ENCODE measurements at regions not wholly inside any gene's neighbourhood (a gene's known extent, or its start where the extent isn't known, plus 50 kb on each side); places are given as distances from the start of the nearest gene placed in this dataset.

GRCh38 chr16:35255186-35255803 lies 1795.9 kb downstream of the TP53TG3F start:
- Histone ChIP-seq H3K4me3 (no peak overlapping the region), H3K27me3 (replicated peaks; ENCODE audit: insufficient read depth) (no peaks in the 10 kb centered on the region), H3K4me1 (replicated peaks) (no peaks in the 10 kb centered on the region), H3K36me3 (no peaks in the 10 kb centered on the region), H3K9me3 (no peaks in the 10 kb centered on the region), H3K27ac (no peak overlapping the region)
- TF ChIP-seq, protein P1, sequence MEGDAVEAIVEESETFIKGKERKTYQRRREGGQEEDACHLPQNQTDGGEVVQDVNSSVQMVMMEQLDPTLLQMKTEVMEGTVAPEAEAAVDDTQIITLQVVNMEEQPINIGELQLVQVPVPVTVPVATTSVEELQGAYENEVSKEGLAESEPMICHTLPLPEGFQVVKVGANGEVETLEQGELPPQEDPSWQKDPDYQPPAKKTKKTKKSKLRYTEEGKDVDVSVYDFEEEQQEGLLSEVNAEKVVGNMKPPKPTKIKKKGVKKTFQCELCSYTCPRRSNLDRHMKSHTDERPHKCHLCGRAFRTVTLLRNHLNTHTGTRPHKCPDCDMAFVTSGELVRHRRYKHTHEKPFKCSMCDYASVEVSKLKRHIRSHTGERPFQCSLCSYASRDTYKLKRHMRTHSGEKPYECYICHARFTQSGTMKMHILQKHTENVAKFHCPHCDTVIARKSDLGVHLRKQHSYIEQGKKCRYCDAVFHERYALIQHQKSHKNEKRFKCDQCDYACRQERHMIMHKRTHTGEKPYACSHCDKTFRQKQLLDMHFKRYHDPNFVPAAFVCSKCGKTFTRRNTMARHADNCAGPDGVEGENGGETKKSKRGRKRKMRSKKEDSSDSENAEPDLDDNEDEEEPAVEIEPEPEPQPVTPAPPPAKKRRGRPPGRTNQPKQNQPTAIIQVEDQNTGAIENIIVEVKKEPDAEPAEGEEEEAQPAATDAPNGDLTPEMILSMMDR (IDR thresholded peaks at IDR 0.05): no peak
- no peak for TF ChIP-seq POLR2AphosphoS5 (IDR thresholded peaks at IDR 0.05)
- TF ChIP-seq POLR2A (IDR thresholded peaks at IDR 0.05): no peak
- intact Hi-C loops (cut with DNase I): no loop called here
- 55% methylated on average over 33 of the region's 33 CpGs for WGBS
- DNase-seq (ENCODE audit: low spot score): no peak

DNA sequence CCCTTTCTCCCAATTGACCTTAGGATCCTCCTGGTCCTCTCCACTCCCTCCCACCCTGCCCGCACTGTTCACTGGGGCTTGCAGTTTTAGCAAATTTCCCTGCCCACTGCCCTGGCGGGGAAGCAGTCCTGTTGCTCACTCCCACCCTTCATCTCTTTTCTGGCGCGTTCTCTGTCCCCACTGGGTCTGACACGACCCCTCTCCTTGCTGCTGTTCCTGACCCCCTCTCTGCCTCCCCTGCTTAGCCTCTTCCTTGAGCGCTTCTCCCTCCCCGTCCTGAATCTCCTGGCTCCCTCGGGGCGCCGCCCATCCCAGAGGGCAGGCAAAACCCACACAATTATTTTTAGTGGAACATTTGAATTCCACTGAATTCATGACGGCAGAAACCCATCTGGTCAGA lies 1796.4 kb downstream of the TP53TG3F start:
- no peaks in the 10 kb centered on the region for H3K4me1 ChIP-seq (replicated peaks)
- H3K9me3 ChIP-seq: no peaks in the 10 kb centered on the region
- H3K27me3 ChIP-seq (replicated peaks; ENCODE audit: insufficient read depth): no peaks in the 10 kb centered on the region
- intact Hi-C loops (cut with DNase I): no loop called here
- TF ChIP-seq, protein P1 (IDR thresholded peaks at IDR 0.05): no peak
- TF ChIP-seq POLR2A (IDR thresholded peaks at IDR 0.05) (no peak), POLR2AphosphoS5 (IDR thresholded peaks at IDR 0.05) (no peak)
- no peaks in the 10 kb centered on the region for H3K36me3 ChIP-seq
- WGBS: 46% methylated on average over 11 of the region's 11 CpGs
- DNase-seq (ENCODE audit: low spot score): no peak
- H3K4me3 ChIP-seq: no peak overlapping the region
- no peak overlapping the region for H3K27ac ChIP-seq

GRCh38 chr16:35258381-35258780 lies 1799.0 kb downstream of the TP53TG3F start:
- no peaks in the 10 kb centered on the region for H3K27me3 ChIP-seq (replicated peaks; ENCODE audit: insufficient read depth)
- 70% methylated on average over 9 of the region's 9 CpGs for WGBS
- no peak for DNase-seq (ENCODE audit: low spot score)
- H3K4me1 ChIP-seq (replicated peaks): no peaks in the 10 kb centered on the region
- H3K36me3 ChIP-seq: no peaks in the 10 kb centered on the region
- TF ChIP-seq POLR2A (IDR thresholded peaks at IDR 0.05) (no peak), POLR2AphosphoS5 (IDR thresholded peaks at IDR 0.05) (no peak)
- TF ChIP-seq, protein P1 (IDR thresholded peaks at IDR 0.05): no peak
- H3K9me3 ChIP-seq: no peaks in the 10 kb centered on the region
- intact Hi-C loops (cut with DNase I): no loop called here
- no peak overlapping the region for H3K27ac ChIP-seq
- no peak overlapping the region for H3K4me3 ChIP-seq

DNA sequence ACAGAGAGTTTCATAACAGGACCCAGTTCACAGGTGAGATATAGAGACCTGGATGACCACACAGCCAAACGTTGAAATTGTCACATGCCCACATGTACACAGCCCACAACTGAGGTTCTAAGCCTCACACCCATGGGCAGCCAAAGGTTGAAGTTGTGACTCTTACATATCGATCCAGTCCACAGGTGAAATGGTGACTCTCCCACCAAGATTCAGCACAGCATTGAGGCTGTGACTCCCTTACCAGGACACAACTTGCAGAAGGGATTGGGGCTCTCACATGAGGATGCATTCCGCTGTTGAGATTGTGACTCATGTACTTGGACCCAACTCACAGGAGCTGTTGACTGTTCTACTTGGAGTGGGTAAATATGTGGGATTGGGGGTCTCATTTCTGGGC lies 1836.4 kb downstream of the TP53TG3F start:
- no peak overlapping the region for H3K4me3 ChIP-seq
- DNase-seq (ENCODE audit: low spot score): no peak
- H3K9me3 ChIP-seq: no peaks in the 10 kb centered on the region
- intact Hi-C loops (cut with DNase I): no loop called here
- H3K36me3 ChIP-seq: no peaks in the 10 kb centered on the region
- no peaks in the 10 kb centered on the region for H3K4me1 ChIP-seq (replicated peaks)
- H3K27ac ChIP-seq: no peak overlapping the region
- TF ChIP-seq, protein P1 (IDR thresholded peaks at IDR 0.05): no peak
- 26% methylated on average over 3 of the region's 3 CpGs for WGBS
- H3K27me3 ChIP-seq (replicated peaks; ENCODE audit: insufficient read depth): no peaks in the 10 kb centered on the region

- intact Hi-C loops (cut with DNase I): no loop called here
- Histone ChIP-seq H3K27me3 (replicated peaks; ENCODE audit: insufficient read depth) (no peaks in the 10 kb centered on the region), H3K4me3 (no peak overlapping the region), H3K9me3 (no peaks in the 10 kb centered on the region), H3K36me3 (no peaks in the 10 kb centered on the region), H3K27ac (no peak overlapping the region), H3K4me1 (replicated peaks) (no peaks in the 10 kb centered on the region)
- no peak for DNase-seq (ENCODE audit: low spot score)
- 62% methylated on average over 2 of the region's 2 CpGs for WGBS
- TF ChIP-seq POLR2AphosphoS5 (IDR thresholded peaks at IDR 0.05) (no peak), POLR2A (IDR thresholded peaks at IDR 0.05) (no peak)
- TF ChIP-seq, protein P1 (IDR thresholded peaks at IDR 0.05): no peak
Observed at GRCh38 chr16:35296962-35297653, 1837.7 kb downstream of the TP53TG3F start.

All from prostate gland (tissue), 2 donors.